Nephron (organoid): ENCODE measurements at regions not wholly inside any gene's neighbourhood (a gene's known extent, or its start where the extent isn't known, plus 50 kb on each side); places are given as distances from the start of the nearest gene placed in this dataset.

Source experiments
- H3K27ac Mint-ChIP-seq, 3 experiments: 2 replicates each; pipeline ENCODE4 v1.8.0; 2020; ENCODE audit warnings: mixed read lengths in 3 of 3, mild to moderate bottlenecking in 2 of 3, moderate library complexity in 1 of 3
- H3K27me3 Mint-ChIP-seq: 2 replicates; pipeline ENCODE4 v1.8.0; 2021; ENCODE audit warnings: low read depth, mild to moderate bottlenecking, moderate library complexity, mixed read lengths
- H3K36me3 Mint-ChIP-seq: 2 replicates; pipeline ENCODE4 v1.8.0; 2020; ENCODE audit warnings: low read depth, mixed read lengths
- H3K4me1 Mint-ChIP-seq: 2 replicates; pipeline ENCODE4 v1.8.0; 2020; ENCODE audit warnings: mixed read lengths
- H3K4me3 Mint-ChIP-seq, 3 experiments: 2 replicates each; pipeline ENCODE4 v1.8.0; 2020; ENCODE audit warnings: mild to moderate bottlenecking in 3 of 3, mixed read lengths in 3 of 3, moderate library complexity in 2 of 3
- H3K9me3 Mint-ChIP-seq: 2 replicates; pipeline ENCODE4 v1.8.0; 2020; ENCODE audit warnings: mixed read lengths
- CTCF ChIP-seq, 3 experiments: fragments of 200-600 bp; sonication (generic); IDR thresholded peaks; one replicate each; pipeline ENCODE4 v1.5.0; 2021; ENCODE audit warnings: antibody characterized with exemption in 3 of 3; ENCODE audit not compliant: unreplicated experiment in 3 of 3

GRCh38 chr1:34682452-34683223, 72.2 kb upstream of the GJB5 start:
- peaks cover 15% of the 10 kb centered on the region for H3K4me1 Mint-ChIP-seq

GRCh38 chr1:34683616-34684015, 71.2 kb upstream of the GJB5 start:
- peaks cover 15% of the 10 kb centered on the region for H3K4me1 Mint-ChIP-seq
- no peak for TF ChIP-seq CTCF (IDR thresholded peaks at IDR 0.05; ENCODE audit: unreplicated experiment in 3 of 3)
- no peak overlapping the region for H3K27ac Mint-ChIP-seq
- H3K36me3 Mint-ChIP-seq = no peaks in the 10 kb centered on the region
- no peak overlapping the region for H3K4me3 Mint-ChIP-seq
- peaks cover 13% of the 10 kb centered on the region for H3K9me3 Mint-ChIP-seq
- H3K27me3 Mint-ChIP-seq = peaks cover 24% of the 10 kb centered on the region

More at GRCh38 chr1:34682452-34683223, 72.2 kb upstream of the GJB5 start:
- Mint-ChIP-seq H3K36me3 (no peaks in the 10 kb centered on the region), H3K4me3 (no peak overlapping the region), H3K27me3 (peaks cover 24% of the 10 kb centered on the region), H3K27ac (no peak overlapping the region), H3K9me3 (peaks cover 15% of the 10 kb centered on the region)
- no peak for TF ChIP-seq CTCF (IDR thresholded peaks at IDR 0.05; ENCODE audit: unreplicated experiment in 3 of 3)

GRCh38 chr1:34684266-34684665, 70.6 kb upstream of the GJB5 start:
- H3K4me1 Mint-ChIP-seq = peaks cover 15% of the 10 kb centered on the region
- H3K27ac Mint-ChIP-seq = no peak overlapping the region
- no peak overlapping the region for H3K4me3 Mint-ChIP-seq
- no peak for TF ChIP-seq CTCF (IDR thresholded peaks at IDR 0.05; ENCODE audit: unreplicated experiment in 3 of 3)
- H3K9me3 Mint-ChIP-seq = peaks cover 7% of the 10 kb centered on the region
- peaks cover 24% of the 10 kb centered on the region for H3K27me3 Mint-ChIP-seq
- no peaks in the 10 kb centered on the region for H3K36me3 Mint-ChIP-seq

GRCh38 chr1:34685225-34685624, 69.6 kb upstream of the GJB5 start:
- Mint-ChIP-seq H3K4me3 (no peak overlapping the region), H3K27ac (no peak overlapping the region), H3K9me3 (peaks cover 7% of the 10 kb centered on the region), H3K36me3 (no peaks in the 10 kb centered on the region), H3K4me1 (peaks cover 15% of the 10 kb centered on the region), H3K27me3 (peaks cover 29% of the 10 kb centered on the region)
- no peak for TF ChIP-seq CTCF (IDR thresholded peaks at IDR 0.05; ENCODE audit: unreplicated experiment in 3 of 3)

- no peaks in the 10 kb centered on the region for H3K36me3 Mint-ChIP-seq
Measured at GRCh38 chr1:34686531-34686930, 68.3 kb upstream of the GJB5 start.

More at GRCh38 chr1:34686531-34686930, 68.3 kb upstream of the GJB5 start:
- Mint-ChIP-seq H3K27ac (no peak overlapping the region), H3K9me3 (peaks cover 5% of the 10 kb centered on the region), H3K27me3 (peaks cover 33% of the 10 kb centered on the region), H3K4me3 (no peak overlapping the region), H3K4me1 (peaks cover 15% of the 10 kb centered on the region)
- TF ChIP-seq CTCF (IDR thresholded peaks at IDR 0.05; ENCODE audit: unreplicated experiment in 3 of 3) = no peak
